IMR-90 (cell line): ENCODE measurements at regions not wholly inside any gene's neighbourhood (a gene's known extent, or its start where the extent isn't known, plus 50 kb on each side); places are given as distances from the start of the nearest gene placed in this dataset.

Experiments used
- ATAC-seq: fragments of 200-7000 bp; cut with Tn5 transposase; 2 replicates; pipeline ENCODE4 v1.9.1; 2020; ENCODE audit warnings: low read depth, mild to moderate bottlenecking, moderate library complexity
- BruUV-seq: library from RNA; stranded (reverse); fragments of 400-500 nt; replicated peaks from 2 replicates; lab custom pipeline; 2021; lab: Mats Ljungman, UMichigan
- CTCF ChIA-PET: fragments of 300-600 bp; formaldehyde crosslinking; extraction: SDS; loops from one replicate; lab custom pipeline; 2021; ENCODE audit warnings: antibody characterized with exemption; lab: Yijun Ruan, JAX
- POLR2A ChIA-PET: fragments of 300-600 bp; sonication (Branson Sonifier 250); formaldehyde crosslinking; loops from one replicate; lab custom pipeline; 2022; ENCODE audit warnings: antibody characterized with exemption; ENCODE audit not compliant: unreplicated experiment; lab: Charles Lee
- DNase-seq: peaks from one replicate; pipeline ENCODE4 v3.0.0; 2013
- H2AFZ ChIP-seq: replicated peaks from 2 replicates; pipeline ENCODE3; 2013; ENCODE audit warnings: low read length, mild to moderate bottlenecking; ENCODE audit not compliant: poor library complexity
- H2AK5ac ChIP-seq: 2 replicates; pipeline ENCODE4 v1.6.1; 2013; ENCODE audit warnings: low read depth, low read length, inconsistent platforms
- H2AK9ac ChIP-seq: replicated peaks from 2 replicates; pipeline ENCODE3; 2013; ENCODE audit warnings: mild to moderate bottlenecking, low read depth, low read length, moderate library complexity; ENCODE audit not compliant: poor library complexity
- H2BK120ac ChIP-seq: 2 replicates; pipeline ENCODE4 v1.6.1; 2013; ENCODE audit warnings: low read depth, low read length, inconsistent platforms
- H2BK15ac ChIP-seq: 3 replicates; pipeline ENCODE4 v1.6.1; 2013; ENCODE audit warnings: low read depth, low read length, inconsistent platforms
- H2BK20ac ChIP-seq: 2 replicates; pipeline ENCODE4 v1.6.1; 2013; ENCODE audit warnings: low read depth, mild to moderate bottlenecking, inconsistent platforms, low read length, moderate library complexity
- H2BK5ac ChIP-seq: 2 replicates; pipeline ENCODE4 v1.6.1; 2013; ENCODE audit warnings: mild to moderate bottlenecking, low read depth, low read length, inconsistent platforms; ENCODE audit not compliant: poor library complexity, severe bottlenecking
- H3K14ac ChIP-seq: replicated peaks from 2 replicates; pipeline ENCODE4 v1.6.1; 2013; ENCODE audit warnings: low read depth, low read length, inconsistent platforms
- H3K18ac ChIP-seq: 2 replicates; pipeline ENCODE4 v1.6.1; 2013; ENCODE audit warnings: low read depth, low read length, control low read depth
- H3K23ac ChIP-seq: 2 replicates; pipeline ENCODE4 v1.6.1; 2013; ENCODE audit warnings: low read depth, low read length, inconsistent platforms
- H3K27ac ChIP-seq: 2 replicates; pipeline ENCODE4 v1.5.1; 2013; ENCODE audit warnings: mild to moderate bottlenecking, control low read depth, low read length; ENCODE audit not compliant: insufficient read depth
- H3K27me3 ChIP-seq: 2 replicates; pipeline ENCODE4 v1.6.1; 2013; ENCODE audit warnings: low read length; ENCODE audit not compliant: control insufficient read depth, insufficient read depth
- H3K36me3 ChIP-seq: 2 replicates; pipeline ENCODE4 v1.6.1; 2013; ENCODE audit warnings: low read length, mixed read lengths; ENCODE audit not compliant: control insufficient read depth, insufficient read depth
- H3K4ac ChIP-seq: 2 replicates; pipeline ENCODE4 v1.6.1; 2013; ENCODE audit warnings: low read depth, low read length, inconsistent platforms
- H3K4me1 ChIP-seq: 2 replicates; pipeline ENCODE4 v1.6.1; 2013; ENCODE audit warnings: low read length, mixed read lengths; ENCODE audit not compliant: control insufficient read depth, insufficient read depth
- H3K4me2 ChIP-seq: 2 replicates; pipeline ENCODE4 v1.6.1; 2013; ENCODE audit warnings: low read depth, mild to moderate bottlenecking, control low read depth, low read length, moderate library complexity
- H3K4me3 ChIP-seq: 2 replicates; pipeline ENCODE4 v1.5.1; 2013; ENCODE audit warnings: low read depth, mild to moderate bottlenecking, control low read depth, low read length, moderate library complexity; ENCODE audit not compliant: insufficient read depth
- H3K56ac ChIP-seq: 2 replicates; pipeline ENCODE4 v1.6.1; 2013; ENCODE audit warnings: low read length, inconsistent platforms; ENCODE audit not compliant: insufficient read depth; ENCODE audit errors: extremely low read depth
- H3K79me1 ChIP-seq, 2 experiments: 2 replicates each; pipeline ENCODE4 v1.6.1; 2013; ENCODE audit warnings: low read length in 2 of 2, inconsistent platforms in 1 of 2, low read depth in 1 of 2
- H3K9ac ChIP-seq: 2 replicates; pipeline ENCODE4 v1.6.1; 2013; ENCODE audit warnings: low read depth, low read length, control low read depth
- H3K9me1 ChIP-seq: 2 replicates; pipeline ENCODE4 v1.6.1; 2013; ENCODE audit warnings: low read length, inconsistent platforms; ENCODE audit not compliant: insufficient read depth
- H3K9me3 ChIP-seq: 2 replicates; pipeline ENCODE4 v1.6.1; 2013; ENCODE audit warnings: low read length; ENCODE audit not compliant: control insufficient read depth, insufficient read depth
- H4K20me1 ChIP-seq: 2 replicates; pipeline ENCODE4 v1.6.1; 2013; ENCODE audit warnings: low read length, inconsistent platforms; ENCODE audit not compliant: insufficient read depth
- H4K5ac ChIP-seq: 2 replicates; pipeline ENCODE4 v1.6.1; 2013; ENCODE audit warnings: mild to moderate bottlenecking, low read depth, low read length, control low read depth
- H4K8ac ChIP-seq, 2 experiments: 2 replicates each; pipeline ENCODE4 v1.6.1; 2013; ENCODE audit warnings: low read depth in 2 of 2, low read length in 2 of 2, control low read depth in 1 of 2, inconsistent platforms in 1 of 2
- H4K91ac ChIP-seq: 2 replicates; pipeline ENCODE4 v1.6.1; 2013; ENCODE audit warnings: low read depth, low read length, inconsistent platforms; ENCODE audit not compliant: insufficient read depth
- CEBPB ChIP-seq: IDR thresholded peaks from 2 replicates; pipeline ENCODE4 v1.6.1; 2012; ENCODE audit warnings: low read depth, low read length, improper control_type of control experiment
- ELK1 ChIP-seq: fragments of 150-350 bp; IDR thresholded peaks from 2 replicates; pipeline ENCODE4 v1.6.1; 2016; ENCODE audit warnings: low read depth, mild to moderate bottlenecking, low read length, moderate library complexity, borderline replicate concordance
- WGBS, 2 experiments: methylation state at CpG; one replicate each; pipeline versions ENCODE4 v1.1.5 to v1.1.7; 2013; ENCODE audit warnings: missing lambda C conversion rate in 2 of 2; ENCODE audit not compliant: insufficient read length in 1 of 2; ENCODE audit errors: extremely low coverage in 2 of 2; 5-methylcytosine and 5-hydroxymethylcytosine counted together
- dilution Hi-C: fragments of 300-500 bp; cut with HindIII; formaldehyde crosslinking; loops from one replicate; pipeline ENCODE4 v1.14.3; 2018; ENCODE audit warnings: low sequenced_read_pairs; ENCODE audit not compliant: unreplicated experiment
- in situ Hi-C: fragments of 300-500 bp; cut with MboI; formaldehyde crosslinking; loops from 3 replicates; pipeline ENCODE4 v1.14.3; 2019; ENCODE audit warnings: low sequenced_read_pairs, inconsistent platforms, mixed read lengths
- intact Hi-C: fragments of 100-400 bp; cut with micrococcal nuclease; formaldehyde crosslinking; loops from 2 replicates; pipeline ENCODE4 v1.10.0; 2022

- in situ Hi-C loops, result no loop called here
- no peak overlapping the region for H2BK15ac ChIP-seq
- ChIA-PET CTCF (interaction anchor here (0.6 to 1.9 kb wide), 4 partner anchors 14 to 232 kb away, joined by 3 to 4 read pairs (median 4); partner anchors contain the start of gene SECISBP2), POLR2A (no interaction called here)
- dilution Hi-C loops, result no loop called here
- H3K9me3 ChIP-seq, result peaks cover 2% of the 10 kb centered on the region
- no peak for ATAC-seq
- no peak overlapping the region for H4K5ac ChIP-seq
- intact Hi-C loops, result no loop called here
- no peak overlapping the region for H3K4me2 ChIP-seq
- H3K56ac ChIP-seq, result no peak overlapping the region
- H3K79me1 ChIP-seq, result no peaks in the 10 kb centered on the region
- H3K27me3 ChIP-seq, result peaks cover 7% of the 10 kb centered on the region
- H3K23ac ChIP-seq, result no peak overlapping the region
- TF ChIP-seq CEBPB (no peak), ELK1 (no peak)
- no peaks in the 10 kb centered on the region for H3K36me3 ChIP-seq
- no peak overlapping the region for H2AFZ ChIP-seq
- no peak overlapping the region for H3K9ac ChIP-seq
- no peak overlapping the region for H4K91ac ChIP-seq
- H4K20me1 ChIP-seq, result no peaks in the 10 kb centered on the region
- no peak overlapping the region for H4K8ac ChIP-seq
- H3K14ac ChIP-seq, result no peak overlapping the region
- H3K18ac ChIP-seq, result no peak overlapping the region
- no peak overlapping the region for H2BK20ac ChIP-seq
- DNase-seq, result no peak
- no peak overlapping the region for H2BK5ac ChIP-seq
- no peak overlapping the region for H2AK5ac ChIP-seq
- H3K9me1 ChIP-seq, result no peaks in the 10 kb centered on the region
- no TSS peak for BruUV-seq
- H2BK120ac ChIP-seq, result no peak overlapping the region
- H3K4me3 ChIP-seq, result no peak overlapping the region
- no CpG with 5 or more reads among the region's 9 CpGs for WGBS, 2 experiments
- H3K4me1 ChIP-seq, result no peaks in the 10 kb centered on the region
- H3K27ac ChIP-seq, result no peak overlapping the region
- no peak overlapping the region for H2AK9ac ChIP-seq
- H3K4ac ChIP-seq, result no peak overlapping the region
These were observed 52.5 kb upstream of the SEMA4D start for GRCh38 chr9:89550346-89550927.
